ENCODE measurements at regions not wholly inside any gene's neighbourhood (a gene's known extent, or its start where the extent isn't known, plus 50 kb on each side); places are given as distances from the start of the nearest gene placed in this dataset.

GRCh38 chr3:78255403-78255802 is 1215.5 kb downstream of the ROBO2 start:
- intact Hi-C loops (cut with DNase I) = no loop called here
- H3K9ac ChIP-seq (ENCODE audit: low read length in 3 of 3) = no peak overlapping the region
- TF ChIP-seq, protein P1, sequence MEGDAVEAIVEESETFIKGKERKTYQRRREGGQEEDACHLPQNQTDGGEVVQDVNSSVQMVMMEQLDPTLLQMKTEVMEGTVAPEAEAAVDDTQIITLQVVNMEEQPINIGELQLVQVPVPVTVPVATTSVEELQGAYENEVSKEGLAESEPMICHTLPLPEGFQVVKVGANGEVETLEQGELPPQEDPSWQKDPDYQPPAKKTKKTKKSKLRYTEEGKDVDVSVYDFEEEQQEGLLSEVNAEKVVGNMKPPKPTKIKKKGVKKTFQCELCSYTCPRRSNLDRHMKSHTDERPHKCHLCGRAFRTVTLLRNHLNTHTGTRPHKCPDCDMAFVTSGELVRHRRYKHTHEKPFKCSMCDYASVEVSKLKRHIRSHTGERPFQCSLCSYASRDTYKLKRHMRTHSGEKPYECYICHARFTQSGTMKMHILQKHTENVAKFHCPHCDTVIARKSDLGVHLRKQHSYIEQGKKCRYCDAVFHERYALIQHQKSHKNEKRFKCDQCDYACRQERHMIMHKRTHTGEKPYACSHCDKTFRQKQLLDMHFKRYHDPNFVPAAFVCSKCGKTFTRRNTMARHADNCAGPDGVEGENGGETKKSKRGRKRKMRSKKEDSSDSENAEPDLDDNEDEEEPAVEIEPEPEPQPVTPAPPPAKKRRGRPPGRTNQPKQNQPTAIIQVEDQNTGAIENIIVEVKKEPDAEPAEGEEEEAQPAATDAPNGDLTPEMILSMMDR (IDR thresholded peaks at IDR 0.05; ENCODE audit: borderline replicate concordance, extremely low read depth, insufficient read depth) = no peak
- H3K27me3 ChIP-seq (ENCODE audit: control insufficient read depth, insufficient read depth, low read length) = no peaks in the 10 kb centered on the region
- H3K36me3 ChIP-seq (ENCODE audit: control insufficient read depth in 2 of 3, insufficient read depth in 3 of 3, low read length in 3 of 3) = no peaks in the 10 kb centered on the region
- H3K27ac ChIP-seq (ENCODE audit: low read depth in 2 of 2, low read length in 2 of 2) = no peak overlapping the region
- FAIRE-seq (no peak), DNase-seq (no peak)
- H3K9me3 ChIP-seq (ENCODE audit: control insufficient read depth in 2 of 3, insufficient read depth in 1 of 3, low read length in 3 of 3) = no peaks in the 10 kb centered on the region
- H3K4me3 ChIP-seq (ENCODE audit: low read length in 3 of 3) = no peak overlapping the region
- H3K4me1 ChIP-seq (ENCODE audit: control insufficient read depth in 2 of 3, insufficient read depth in 2 of 3, low read depth in 1 of 3, low read length in 3 of 3) = no peaks in the 10 kb centered on the region

GRCh38 chr3:78256123-78256522 is 1216.2 kb downstream of the ROBO2 start:
- Histone ChIP-seq H3K27me3 (ENCODE audit: control insufficient read depth, insufficient read depth, low read length) (no peaks in the 10 kb centered on the region), H3K27ac (ENCODE audit: low read depth in 2 of 2, low read length in 2 of 2) (no peak overlapping the region), H3K9ac (ENCODE audit: low read length in 3 of 3) (no peak overlapping the region), H3K4me3 (ENCODE audit: low read length in 3 of 3) (no peak overlapping the region), H3K9me3 (ENCODE audit: control insufficient read depth in 2 of 3, insufficient read depth in 1 of 3, low read length in 3 of 3) (no peaks in the 10 kb centered on the region), H3K36me3 (ENCODE audit: control insufficient read depth in 2 of 3, insufficient read depth in 3 of 3, low read length in 3 of 3) (no peaks in the 10 kb centered on the region), H3K4me1 (ENCODE audit: control insufficient read depth in 2 of 3, insufficient read depth in 2 of 3, low read depth in 1 of 3, low read length in 3 of 3) (no peaks in the 10 kb centered on the region)
- FAIRE-seq (no peak), DNase-seq (no peak)
- TF ChIP-seq, protein P1 (IDR thresholded peaks at IDR 0.05; ENCODE audit: borderline replicate concordance, extremely low read depth, insufficient read depth) = no peak
- intact Hi-C loops (cut with DNase I) = no loop called here

GRCh38 chr3:78257951-78258530 is 1218.1 kb downstream of the ROBO2 start:
- H3K27ac ChIP-seq (ENCODE audit: low read depth in 2 of 2, low read length in 2 of 2) = no peak overlapping the region
- no peak overlapping the region for H3K9ac ChIP-seq (ENCODE audit: low read length in 3 of 3)
- no peaks in the 10 kb centered on the region for H3K27me3 ChIP-seq (ENCODE audit: control insufficient read depth, insufficient read depth, low read length)
- H3K36me3 ChIP-seq (ENCODE audit: control insufficient read depth in 2 of 3, insufficient read depth in 3 of 3, low read length in 3 of 3) = no peaks in the 10 kb centered on the region
- intact Hi-C loops (cut with DNase I) = no loop called here
- TF ChIP-seq, protein P1 (IDR thresholded peaks at IDR 0.05; ENCODE audit: borderline replicate concordance, extremely low read depth, insufficient read depth) = no peak
- H3K4me1 ChIP-seq (ENCODE audit: control insufficient read depth in 2 of 3, insufficient read depth in 2 of 3, low read depth in 1 of 3, low read length in 3 of 3) = no peaks in the 10 kb centered on the region
- DNase-seq (no peak), FAIRE-seq (no peak)
- no peaks in the 10 kb centered on the region for H3K9me3 ChIP-seq (ENCODE audit: control insufficient read depth in 2 of 3, insufficient read depth in 1 of 3, low read length in 3 of 3)
- H3K4me3 ChIP-seq (ENCODE audit: low read length in 3 of 3) = no peak overlapping the region

GRCh38 chr3:78258798-78259197 is 1218.9 kb downstream of the ROBO2 start:
- H3K27me3 ChIP-seq (ENCODE audit: control insufficient read depth, insufficient read depth, low read length) = no peaks in the 10 kb centered on the region
- no peak for FAIRE-seq

More at GRCh38 chr3:78258798-78259197, 1218.9 kb downstream of the ROBO2 start:
- no peak for DNase-seq
- Histone ChIP-seq H3K4me1 (ENCODE audit: control insufficient read depth in 2 of 3, insufficient read depth in 2 of 3, low read depth in 1 of 3, low read length in 3 of 3) (no peaks in the 10 kb centered on the region), H3K9me3 (ENCODE audit: control insufficient read depth in 2 of 3, insufficient read depth in 1 of 3, low read length in 3 of 3) (no peaks in the 10 kb centered on the region), H3K4me3 (ENCODE audit: low read length in 3 of 3) (no peak overlapping the region), H3K9ac (ENCODE audit: low read length in 3 of 3) (no peak overlapping the region), H3K36me3 (ENCODE audit: control insufficient read depth in 2 of 3, insufficient read depth in 3 of 3, low read length in 3 of 3) (no peaks in the 10 kb centered on the region), H3K27ac (ENCODE audit: low read depth in 2 of 2, low read length in 2 of 2) (no peak overlapping the region)
- TF ChIP-seq, protein P1 (IDR thresholded peaks at IDR 0.05; ENCODE audit: borderline replicate concordance, extremely low read depth, insufficient read depth) = no peak
- intact Hi-C loops (cut with DNase I) = no loop called here
